ENCODE measurements at regions not wholly inside any gene's neighbourhood (a gene's known extent, or its start where the extent isn't known, plus 50 kb on each side); places are given as distances from the start of the nearest gene placed in this dataset.
"Not testable (repeated sequence)": the region's sequence is repeated elsewhere in the genome, so short reads cannot be mapped to it uniquely, and the experiment has no call there.

GRCh38 chr1:217137210-217137881 is 414.1 kb upstream of the ESRRG start:
- no peak for DNase-seq (ENCODE audit: low spot score)

- no peak for DNase-seq (ENCODE audit: low spot score)
Measured at GRCh38 chr1:217136895-217137205, 413.6 kb upstream of the ESRRG start.

- no peak for DNase-seq (ENCODE audit: low spot score)
Measured at GRCh38 chr1:217135987-217136894, 413.0 kb upstream of the ESRRG start.

- no peak for DNase-seq (ENCODE audit: low spot score)
Measured at GRCh38 chr1:217135569-217135915, 412.3 kb upstream of the ESRRG start.

- DNase-seq (ENCODE audit: low spot score), result no peak
Measured at GRCh38 chr1:217134857-217135568, 411.8 kb upstream of the ESRRG start.

- DNase-seq (ENCODE audit: low spot score), result no peak
Measured at GRCh38 chr1:217133958-217134856, 411.0 kb upstream of the ESRRG start.

GRCh38 chr1:217133092-217133491 is 409.9 kb upstream of the ESRRG start:
- DNase-seq (ENCODE audit: low spot score), result no peak

- not testable (repeated sequence) for DNase-seq (ENCODE audit: low spot score)
Measured at GRCh38 chr1:217123340-217123739, 400.1 kb upstream of the ESRRG start.

GRCh38 chr1:217117973-217118465 is 394.8 kb upstream of the ESRRG start:
- no peak for DNase-seq (ENCODE audit: low spot score)

- no peak for DNase-seq (ENCODE audit: low spot score)
Measured at GRCh38 chr1:217115404-217116380, 392.5 kb upstream of the ESRRG start.

- DNase-seq (ENCODE audit: low spot score), result no peak
Measured at GRCh38 chr1:217109928-217110327, 386.7 kb upstream of the ESRRG start.

- DNase-seq (ENCODE audit: low spot score), result no peak
Measured at GRCh38 chr1:217106231-217106901, 383.1 kb upstream of the ESRRG start.

- DNase-seq (ENCODE audit: low spot score), result no peak
Measured at GRCh38 chr1:217105437-217105836, 382.2 kb upstream of the ESRRG start.

- DNase-seq (ENCODE audit: low spot score), result no peak
Measured at GRCh38 chr1:217097819-217098218, 374.6 kb upstream of the ESRRG start.

GRCh38 chr1:217096200-217096599 is 373.0 kb upstream of the ESRRG start:
- DNase-seq (ENCODE audit: low spot score), result no peak

- no peak for DNase-seq (ENCODE audit: low spot score)
Measured at GRCh38 chr1:217095050-217095622, 371.9 kb upstream of the ESRRG start.

- DNase-seq (ENCODE audit: low spot score), result no peak
Measured at GRCh38 chr1:217091561-217091960, 368.3 kb upstream of the ESRRG start.

GRCh38 chr1:217090060-217090911 is 367.1 kb upstream of the ESRRG start:
- no peak for DNase-seq (ENCODE audit: low spot score)

Data from hematopoietic multipotent progenitor cell treated with erythropoietin and hydrocortisone succinate and interleukin-3 and kit ligand, for 17 days (in vitro differentiated cells).